ENCODE measurements at regions not wholly inside any gene's neighbourhood (a gene's known extent, or its start where the extent isn't known, plus 50 kb on each side); places are given as distances from the start of the nearest gene placed in this dataset.

DNA sequence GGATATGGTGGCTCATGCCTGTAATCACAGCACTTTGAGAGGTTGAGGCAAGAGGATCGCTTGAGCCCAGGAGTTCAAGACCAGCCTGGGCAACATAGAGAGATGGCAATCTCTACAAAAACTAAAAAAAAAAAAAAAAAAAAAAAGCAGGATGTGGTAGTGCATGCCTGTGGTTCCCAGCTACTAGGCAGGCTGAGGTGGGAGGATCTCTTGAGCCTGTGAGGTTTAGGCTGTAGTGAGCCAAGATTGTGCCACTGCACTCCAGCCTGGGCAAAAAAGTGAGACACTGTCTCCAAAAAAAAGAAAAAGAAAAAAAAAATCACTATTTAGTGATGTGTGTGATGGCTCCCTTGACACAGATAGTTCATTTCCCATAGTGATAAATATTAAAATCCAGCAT is 365.0 kb upstream of the NBEA start:
- Histone ChIP-seq H3K4me3 (no peak overlapping the region), H3K27ac (no peak overlapping the region), H3K9me3 (no peaks in the 10 kb centered on the region), H3K4me1 (no peaks in the 10 kb centered on the region), H3K36me3 (no peaks in the 10 kb centered on the region), H3K27me3 (no peaks in the 10 kb centered on the region)
- no peak for TF ChIP-seq POLR2AphosphoS5 (IDR thresholded peaks at IDR 0.05; ENCODE audit: insufficient read depth in 1 of 2, low read depth in 1 of 2)
- TF ChIP-seq POLR2A (IDR thresholded peaks at IDR 0.05) = no peak
- TF ChIP-seq, protein P1, sequence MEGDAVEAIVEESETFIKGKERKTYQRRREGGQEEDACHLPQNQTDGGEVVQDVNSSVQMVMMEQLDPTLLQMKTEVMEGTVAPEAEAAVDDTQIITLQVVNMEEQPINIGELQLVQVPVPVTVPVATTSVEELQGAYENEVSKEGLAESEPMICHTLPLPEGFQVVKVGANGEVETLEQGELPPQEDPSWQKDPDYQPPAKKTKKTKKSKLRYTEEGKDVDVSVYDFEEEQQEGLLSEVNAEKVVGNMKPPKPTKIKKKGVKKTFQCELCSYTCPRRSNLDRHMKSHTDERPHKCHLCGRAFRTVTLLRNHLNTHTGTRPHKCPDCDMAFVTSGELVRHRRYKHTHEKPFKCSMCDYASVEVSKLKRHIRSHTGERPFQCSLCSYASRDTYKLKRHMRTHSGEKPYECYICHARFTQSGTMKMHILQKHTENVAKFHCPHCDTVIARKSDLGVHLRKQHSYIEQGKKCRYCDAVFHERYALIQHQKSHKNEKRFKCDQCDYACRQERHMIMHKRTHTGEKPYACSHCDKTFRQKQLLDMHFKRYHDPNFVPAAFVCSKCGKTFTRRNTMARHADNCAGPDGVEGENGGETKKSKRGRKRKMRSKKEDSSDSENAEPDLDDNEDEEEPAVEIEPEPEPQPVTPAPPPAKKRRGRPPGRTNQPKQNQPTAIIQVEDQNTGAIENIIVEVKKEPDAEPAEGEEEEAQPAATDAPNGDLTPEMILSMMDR (IDR thresholded peaks at IDR 0.05) = no peak
- no peak for DNase-seq (ENCODE audit: extremely low spot score in 2 of 2)
- intact Hi-C loops (cut with DNase I) = no loop called here

DNA sequence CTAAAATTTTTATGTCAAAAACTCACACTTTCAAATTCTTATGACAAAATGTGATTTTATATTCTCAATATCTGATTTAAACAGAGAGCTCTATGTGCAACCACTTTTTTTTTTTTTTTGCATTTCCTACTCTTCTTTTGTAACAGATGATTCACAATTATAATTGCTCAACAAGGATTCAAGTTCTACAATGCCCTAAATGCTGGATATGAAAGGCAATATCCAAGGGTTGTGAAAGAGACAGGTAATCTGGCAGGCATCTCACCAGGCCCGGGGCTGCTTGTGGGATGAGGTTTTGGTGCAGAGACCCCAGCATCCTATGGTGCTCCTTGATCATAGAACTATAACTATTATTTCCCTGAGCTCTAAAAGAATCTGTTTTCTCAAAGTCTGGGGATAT is 363.6 kb upstream of the NBEA start:
- Histone ChIP-seq H3K4me3 (no peak overlapping the region), H3K27me3 (no peaks in the 10 kb centered on the region), H3K36me3 (no peaks in the 10 kb centered on the region), H3K27ac (no peak overlapping the region), H3K4me1 (peaks cover 8% of the 10 kb centered on the region), H3K9me3 (no peaks in the 10 kb centered on the region)
- TF ChIP-seq POLR2A (IDR thresholded peaks at IDR 0.05) (no peak), POLR2AphosphoS5 (IDR thresholded peaks at IDR 0.05; ENCODE audit: insufficient read depth in 1 of 2, low read depth in 1 of 2) (no peak)
- TF ChIP-seq, protein P1 (IDR thresholded peaks at IDR 0.05) = no peak
- intact Hi-C loops (cut with DNase I) = no loop called here
- DNase-seq (ENCODE audit: extremely low spot score in 2 of 2) = no peak

DNA sequence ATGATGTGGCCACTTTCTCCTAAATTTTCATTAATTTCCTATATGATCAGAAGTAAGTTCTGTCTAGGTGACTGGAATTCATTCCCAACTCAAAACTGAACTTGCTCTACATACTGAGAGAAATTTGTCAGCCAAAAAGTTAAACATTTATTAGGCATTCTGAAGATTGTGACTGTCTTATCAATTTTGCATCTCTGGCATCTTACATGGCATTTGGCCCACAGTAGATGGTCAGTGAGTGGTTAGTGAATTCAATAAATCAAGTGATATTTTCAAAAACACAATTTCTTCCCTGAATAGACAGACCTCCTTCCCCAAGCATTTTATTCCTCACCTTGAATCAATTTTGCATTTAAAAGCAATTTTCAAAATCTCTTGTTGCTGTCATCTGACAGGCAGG is 363.2 kb upstream of the NBEA start:
- H3K9me3 ChIP-seq = no peaks in the 10 kb centered on the region
- TF ChIP-seq POLR2AphosphoS5 (IDR thresholded peaks at IDR 0.05; ENCODE audit: insufficient read depth in 1 of 2, low read depth in 1 of 2) (no peak), POLR2A (IDR thresholded peaks at IDR 0.05) (no peak)
- TF ChIP-seq, protein P1 (IDR thresholded peaks at IDR 0.05) = no peak
- intact Hi-C loops (cut with DNase I) = no loop called here

DNA sequence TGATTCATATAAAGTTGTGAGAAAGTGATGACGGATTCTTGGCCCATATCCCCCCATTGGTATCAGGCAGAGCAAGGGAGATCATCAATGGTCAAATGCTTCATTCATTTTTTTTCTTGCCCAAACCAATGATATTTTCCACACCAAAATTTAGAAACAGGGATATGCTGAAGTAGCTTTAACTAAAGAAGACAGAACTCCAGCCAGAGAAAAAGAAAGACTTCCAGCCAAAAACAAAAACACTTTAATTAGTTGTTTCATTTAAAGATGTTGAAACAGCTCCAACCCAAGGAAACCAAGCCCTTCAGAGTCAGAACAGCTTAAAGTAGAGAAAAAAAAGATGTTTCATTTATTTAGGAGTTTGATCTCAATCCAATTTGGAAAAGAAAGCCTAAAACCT is 358.9 kb upstream of the NBEA start:
- Histone ChIP-seq H3K4me3 (no peak overlapping the region), H3K27ac (no peak overlapping the region), H3K27me3 (no peaks in the 10 kb centered on the region), H3K4me1 (peaks cover 8% of the 10 kb centered on the region), H3K9me3 (no peaks in the 10 kb centered on the region), H3K36me3 (no peaks in the 10 kb centered on the region)
- no peak for DNase-seq (ENCODE audit: extremely low spot score in 2 of 2)
- TF ChIP-seq POLR2A (IDR thresholded peaks at IDR 0.05) = no peak
- TF ChIP-seq, protein P1 (IDR thresholded peaks at IDR 0.05) = no peak
- no peak for TF ChIP-seq POLR2AphosphoS5 (IDR thresholded peaks at IDR 0.05; ENCODE audit: insufficient read depth in 1 of 2, low read depth in 1 of 2)
- intact Hi-C loops (cut with DNase I) = no loop called here

More for the DNA sequence above, 363.2 kb upstream of the NBEA start:
- Histone ChIP-seq H3K27ac (no peak overlapping the region), H3K36me3 (no peaks in the 10 kb centered on the region), H3K4me1 (peaks cover 8% of the 10 kb centered on the region), H3K4me3 (no peak overlapping the region), H3K27me3 (no peaks in the 10 kb centered on the region)
- DNase-seq (ENCODE audit: extremely low spot score in 2 of 2) = no peak

DNA sequence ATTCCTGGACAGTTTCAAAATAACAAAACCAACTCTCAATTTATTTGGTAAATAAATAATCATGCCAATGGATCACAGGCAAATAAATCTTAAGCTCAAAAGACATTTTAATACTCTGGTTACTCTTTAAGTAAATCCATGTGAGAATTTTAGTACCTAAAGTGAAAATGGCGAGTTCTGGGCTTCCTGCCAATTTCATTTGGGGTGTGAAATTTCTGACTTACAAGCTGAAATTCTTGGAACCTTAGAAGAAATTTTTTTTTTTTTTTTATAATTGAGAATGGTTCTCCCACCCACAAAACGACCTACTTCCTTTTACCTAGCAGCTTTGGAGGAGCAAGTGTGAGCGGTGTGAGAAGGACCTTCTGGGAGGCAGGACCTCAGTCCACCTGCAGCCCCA is 354.5 kb upstream of the NBEA start:
- no peak for TF ChIP-seq POLR2A (IDR thresholded peaks at IDR 0.05)
- TF ChIP-seq POLR2AphosphoS5 (IDR thresholded peaks at IDR 0.05; ENCODE audit: insufficient read depth in 1 of 2, low read depth in 1 of 2) = no peak
- TF ChIP-seq, protein P1 (IDR thresholded peaks at IDR 0.05) = no peak
- Histone ChIP-seq H3K27me3 (no peaks in the 10 kb centered on the region), H3K4me3 (no peak overlapping the region), H3K36me3 (no peaks in the 10 kb centered on the region), H3K27ac (no peak overlapping the region), H3K4me1 (peaks cover 6% of the 10 kb centered on the region), H3K9me3 (no peaks in the 10 kb centered on the region)
- DNase-seq (ENCODE audit: extremely low spot score in 2 of 2) = no peak
- intact Hi-C loops (cut with DNase I) = no loop called here

Measured in vagina (tissue), 2 donors.